Muscle of arm (tissue), 1 donor: ENCODE measurements at regions not wholly inside any gene's neighbourhood (a gene's known extent, or its start where the extent isn't known, plus 50 kb on each side); places are given as distances from the start of the nearest gene placed in this dataset.
"Not testable (repeated sequence)": the region's sequence is repeated elsewhere in the genome, so short reads cannot be mapped to it uniquely, and the experiment has no call there.

Experiments used
- DNase-seq: peaks from one replicate; pipeline ENCODE4 v3.0.0-alpha.2; 2013

DNA sequence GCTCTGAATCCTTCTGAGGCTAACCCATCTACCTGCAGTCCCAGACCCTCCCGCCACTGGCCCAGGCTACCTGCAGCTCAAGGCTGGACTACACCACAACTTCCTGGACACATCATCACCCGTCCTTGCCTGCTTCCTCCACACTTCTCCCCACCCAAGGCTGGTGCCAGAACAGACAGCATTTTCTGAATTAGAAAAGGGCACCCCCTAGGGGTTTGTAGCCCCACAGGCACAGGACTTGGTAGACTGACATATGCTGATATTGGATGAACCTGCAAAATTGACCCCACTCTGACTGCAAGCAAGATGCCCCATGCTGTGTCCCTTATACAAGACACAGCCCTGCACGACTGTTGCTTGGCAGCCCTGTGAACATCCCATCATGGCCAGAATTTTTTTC lies 271.5 kb upstream of the C16orf82 start:
- no peak for DNase-seq

DNA sequence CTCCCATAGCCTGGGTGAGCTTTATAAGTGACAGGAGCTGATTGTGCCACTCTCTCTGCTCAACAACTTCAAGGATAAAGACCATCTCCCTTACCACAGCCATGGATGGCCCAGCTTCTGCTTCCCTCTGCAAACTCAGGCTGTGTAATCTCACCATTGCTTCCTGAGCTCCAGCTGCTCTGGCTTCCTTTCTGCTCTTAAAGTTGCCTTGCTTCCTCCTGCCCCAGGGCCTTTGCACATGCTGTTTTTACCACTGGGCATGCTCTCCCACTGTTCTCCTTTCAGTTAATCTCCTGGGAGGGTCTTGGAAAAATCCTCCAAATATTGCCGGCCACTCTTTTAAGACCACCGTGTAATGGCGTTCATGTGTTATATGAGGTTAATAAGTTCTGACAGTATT lies 265.1 kb upstream of the C16orf82 start:
- no peak for DNase-seq

GRCh38 chr16:26802440-26802839 lies 264.3 kb upstream of the C16orf82 start:
- DNase-seq, result no peak

DNA sequence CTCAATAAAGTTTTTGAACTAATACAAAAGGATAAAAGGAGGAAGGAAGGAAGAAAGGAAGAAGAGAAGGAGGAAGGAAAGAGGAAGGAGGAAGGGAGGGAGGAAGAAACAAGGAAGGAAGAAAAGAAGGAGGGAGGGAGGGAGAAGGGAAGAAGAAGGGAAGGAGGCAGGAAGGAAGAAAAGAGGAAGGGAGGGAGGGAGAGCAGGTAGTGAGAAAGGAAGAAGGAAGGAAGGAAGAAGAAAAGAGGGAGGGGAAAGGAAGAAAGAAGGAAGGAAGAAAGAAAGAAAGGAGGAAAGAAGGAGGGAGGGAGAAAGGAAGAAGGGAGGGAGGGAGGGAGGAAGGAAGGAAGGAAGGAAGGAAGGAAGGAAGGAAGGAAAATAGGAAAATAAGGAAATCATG lies 263.8 kb upstream of the C16orf82 start:
- DNase-seq, result no peak

GRCh38 chr16:26806657-26807056 lies 260.1 kb upstream of the C16orf82 start:
- DNase-seq, result no peak

- DNase-seq, result no peak
Observed at GRCh38 chr16:26809461-26809860, 257.3 kb upstream of the C16orf82 start.

DNA sequence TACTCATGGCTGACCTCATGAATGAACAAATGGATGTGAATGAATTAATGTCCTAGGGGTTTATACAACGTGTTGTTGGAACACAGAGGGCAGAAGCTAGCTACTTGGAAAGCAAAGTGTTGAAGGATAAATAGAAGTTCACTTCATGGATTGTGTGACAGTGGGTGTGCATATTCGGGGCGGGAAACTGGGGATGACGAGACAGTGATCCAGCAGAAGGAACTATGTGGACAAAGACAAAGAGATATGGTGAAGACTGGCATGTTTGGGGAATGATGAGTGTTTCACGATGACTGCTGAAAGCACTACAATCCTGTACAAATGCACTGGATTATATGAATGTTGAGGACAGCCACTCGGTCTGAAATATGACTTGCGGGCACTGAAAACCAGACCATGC lies 250.5 kb upstream of the C16orf82 start:
- DNase-seq, result no peak

DNA sequence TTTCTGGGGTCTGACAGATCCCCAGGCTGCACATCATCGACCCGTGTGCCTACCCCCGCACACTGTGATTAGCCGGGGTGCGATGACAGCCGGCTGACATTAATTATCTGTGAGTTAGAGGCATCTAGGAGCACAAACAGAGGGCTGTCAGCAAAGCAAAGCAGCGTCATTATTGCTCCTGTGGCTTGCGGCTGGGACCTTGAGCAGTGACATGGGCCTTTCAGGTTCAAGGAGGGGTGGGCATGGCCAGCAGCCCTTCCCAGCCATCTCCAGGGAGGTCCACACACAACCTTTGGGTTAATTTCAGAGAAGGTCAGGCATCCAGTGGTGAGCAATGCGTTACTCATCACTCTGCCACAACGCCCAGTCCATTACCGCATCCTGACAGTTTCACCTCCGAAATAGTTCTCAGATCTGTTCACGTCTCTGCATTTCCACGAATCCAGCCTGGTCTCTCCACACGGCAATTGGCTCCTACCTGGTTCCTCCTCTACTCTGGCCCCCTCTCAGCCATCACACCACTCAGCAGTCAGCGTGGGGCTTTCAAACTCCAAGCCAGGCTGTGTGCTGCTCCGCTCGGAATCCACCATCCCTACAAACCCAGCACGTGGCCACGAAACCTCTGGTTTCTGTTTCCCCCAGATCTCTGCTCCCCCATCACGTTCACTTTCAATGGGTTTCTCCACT lies 249.7 kb upstream of the C16orf82 start:
- no peak for DNase-seq

DNA sequence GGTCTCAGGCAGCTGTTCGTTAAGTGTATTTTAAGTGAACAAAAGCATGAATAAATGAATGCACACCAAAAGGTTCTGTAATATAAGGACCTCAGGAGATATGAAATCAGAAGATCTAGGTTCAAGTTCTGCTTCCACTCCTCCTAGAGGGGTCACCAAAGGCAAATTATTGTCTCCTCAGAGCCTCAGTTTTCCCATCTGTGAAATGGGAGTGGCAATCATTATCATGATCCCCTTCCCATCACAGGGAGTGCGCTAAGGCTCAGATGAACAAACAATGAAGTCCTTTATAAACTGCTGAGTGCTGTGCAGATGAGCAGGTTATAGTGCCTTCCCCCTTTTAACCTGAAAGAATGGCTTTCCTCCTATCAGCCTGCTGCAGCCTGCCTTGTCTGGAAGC lies 248.3 kb upstream of the C16orf82 start:
- no peak for DNase-seq

GRCh38 chr16:26824469-26824868 lies 242.3 kb upstream of the C16orf82 start:
- no peak for DNase-seq

- no peak for DNase-seq
Observed at GRCh38 chr16:26826500-26826899, 240.2 kb upstream of the C16orf82 start.

GRCh38 chr16:26827386-26827785 lies 239.3 kb upstream of the C16orf82 start:
- no peak for DNase-seq

- no peak for DNase-seq
Observed at GRCh38 chr16:26830428-26831127, 236.1 kb upstream of the C16orf82 start.

DNA sequence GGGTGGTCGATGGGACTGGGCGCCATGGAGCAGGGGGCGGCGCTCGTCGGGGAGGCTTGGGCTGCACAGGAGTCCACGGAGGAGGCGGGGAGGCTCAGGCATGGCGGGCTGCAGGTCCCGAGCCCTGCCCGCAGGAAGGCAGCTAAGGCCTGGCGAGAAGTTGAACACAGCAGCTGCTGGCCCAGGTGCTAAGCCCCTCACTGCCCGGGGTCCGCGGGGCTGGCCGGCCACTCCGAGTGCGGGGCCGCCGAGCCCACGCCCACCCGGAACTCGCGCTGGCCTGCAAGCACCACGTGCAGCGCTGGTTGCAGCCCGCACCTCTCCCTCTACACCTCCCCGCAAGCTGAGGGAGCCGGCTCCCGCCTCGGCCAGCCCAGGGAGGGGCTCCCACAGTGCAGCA lies 230.6 kb upstream of the C16orf82 start:
- DNase-seq, result not testable (repeated sequence)

- DNase-seq, result no peak
Observed at GRCh38 chr16:26838931-26839330, 227.8 kb upstream of the C16orf82 start.

- no peak for DNase-seq
Observed at GRCh38 chr16:26840691-26841090, 226.0 kb upstream of the C16orf82 start.

GRCh38 chr16:26856271-26856670 lies 210.5 kb upstream of the C16orf82 start:
- no peak for DNase-seq

DNA sequence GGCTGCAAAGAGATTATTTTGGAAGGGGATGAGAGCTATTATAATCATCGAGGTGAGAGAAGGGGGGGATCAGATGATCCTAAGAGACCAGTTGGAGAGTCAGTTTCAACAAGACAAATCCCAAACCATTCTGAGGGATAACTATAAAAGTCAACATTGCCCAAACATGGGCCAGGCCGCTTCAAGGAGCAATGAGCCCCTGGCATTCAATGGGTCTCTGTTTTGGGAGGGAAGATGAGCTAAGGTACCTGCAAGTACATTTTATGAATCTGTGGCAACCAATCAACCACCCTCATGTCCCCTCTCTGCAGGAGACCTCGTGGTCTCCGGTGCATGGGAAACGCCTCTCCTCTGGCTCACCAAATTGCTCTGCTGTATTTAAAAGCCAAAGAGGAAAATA lies 209.9 kb upstream of the C16orf82 start:
- no peak for DNase-seq

- DNase-seq, result no peak
Observed at GRCh38 chr16:26857371-26857770, 209.4 kb upstream of the C16orf82 start.

GRCh38 chr16:26860506-26860905 lies 206.2 kb upstream of the C16orf82 start:
- DNase-seq, result no peak

DNA sequence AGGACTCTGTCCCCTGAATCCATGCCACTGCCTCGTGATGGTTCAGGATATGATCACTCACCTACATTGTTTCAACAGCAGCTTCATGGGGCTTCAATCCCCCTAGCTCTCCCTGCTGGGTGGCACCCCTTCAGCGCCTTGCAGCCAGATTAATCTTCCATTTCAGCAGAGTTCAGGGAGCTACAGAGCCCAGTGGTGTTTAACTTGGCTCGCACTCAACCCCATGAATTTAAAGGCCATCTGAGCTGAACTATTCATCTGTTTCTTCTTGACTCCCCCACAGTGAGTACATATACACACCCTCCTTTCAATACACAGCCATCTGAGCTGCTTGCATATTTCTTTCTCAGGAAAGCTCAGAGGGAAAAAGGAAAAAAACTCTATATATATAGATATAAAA lies 202.8 kb upstream of the C16orf82 start:
- no peak for DNase-seq

DNA sequence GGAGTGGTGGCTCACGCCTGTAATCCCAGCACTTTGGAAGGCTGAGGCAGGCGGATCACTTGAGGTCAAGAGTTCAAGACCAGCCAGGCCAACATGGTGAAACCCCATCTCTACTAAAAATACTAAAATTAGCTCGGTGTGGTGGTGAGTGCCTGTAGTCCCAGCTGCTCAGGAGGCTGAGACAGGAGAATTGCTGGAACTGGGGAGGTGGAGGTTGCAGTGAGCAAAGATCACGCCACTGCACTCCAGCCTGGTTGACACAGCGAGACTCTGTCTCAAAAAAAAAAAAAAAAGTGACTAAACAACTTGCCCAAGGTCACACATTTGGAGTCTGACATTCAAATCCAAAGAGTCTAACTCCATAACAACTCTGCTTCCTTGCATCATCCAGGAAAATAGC lies 192.4 kb upstream of the C16orf82 start:
- DNase-seq, result not testable (repeated sequence)

DNA sequence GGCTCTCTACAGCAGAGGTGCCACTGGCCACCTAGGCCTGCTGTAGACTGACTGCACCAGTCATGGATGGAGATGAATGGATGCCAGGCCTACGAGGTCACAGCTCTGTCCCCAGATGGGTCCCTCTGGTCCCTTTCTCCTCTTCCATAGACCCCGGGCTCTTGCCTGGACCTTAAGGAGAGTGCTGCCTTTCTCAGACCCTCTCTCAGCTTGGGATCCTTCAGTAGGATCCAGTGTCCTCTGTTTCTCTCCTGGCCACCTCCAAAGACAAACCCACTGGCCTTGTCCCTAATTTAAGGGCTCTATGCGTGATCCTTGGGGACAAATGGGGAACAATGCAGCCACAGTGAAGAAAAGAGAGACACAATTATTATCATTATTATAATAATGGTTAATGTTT lies 189.3 kb upstream of the C16orf82 start:
- DNase-seq, result no peak

GRCh38 chr16:26885674-26886073 lies 181.1 kb upstream of the C16orf82 start:
- DNase-seq, result no peak
